Trophoblast cell (in vitro differentiated cells and primary cell): ENCODE measurements at regions not wholly inside any gene's neighbourhood (a gene's known extent, or its start where the extent isn't known, plus 50 kb on each side); places are given as distances from the start of the nearest gene placed in this dataset.

Source experiments
- DNase-seq, 2 donors: peaks; one replicate each; pipeline ENCODE4 v3.0.0-alpha.2; 2016
- H2AFZ ChIP-seq: 2 replicates; pipeline ENCODE4 v1.6.1; 2013; ENCODE audit warnings: low read length, moderate library complexity, mild to moderate bottlenecking; ENCODE audit not compliant: insufficient read depth, poor library complexity
- H2AK5ac ChIP-seq: 2 replicates; pipeline ENCODE4 v1.6.1; 2013; ENCODE audit warnings: mild to moderate bottlenecking, low read length
- H2BK120ac ChIP-seq: 2 replicates; pipeline ENCODE4 v1.6.1; 2013; ENCODE audit warnings: low read length, mild to moderate bottlenecking, moderate library complexity; ENCODE audit not compliant: insufficient read depth, poor library complexity
- H2BK12ac ChIP-seq: 2 replicates; pipeline ENCODE4 v1.6.1; 2013; ENCODE audit warnings: mild to moderate bottlenecking, low read length, moderate library complexity
- H2BK5ac ChIP-seq: 2 replicates; pipeline ENCODE4 v1.6.1; 2013; ENCODE audit warnings: low read length, low read depth, moderate library complexity, mild to moderate bottlenecking; ENCODE audit not compliant: poor library complexity
- H3K14ac ChIP-seq: 2 replicates; pipeline ENCODE4 v1.6.1; 2013; ENCODE audit warnings: mild to moderate bottlenecking, low read length
- H3K18ac ChIP-seq: 2 replicates; pipeline ENCODE4 v1.6.1; 2013; ENCODE audit warnings: mild to moderate bottlenecking, low read length
- H3K23ac ChIP-seq: 2 replicates; pipeline ENCODE4 v1.6.1; 2013; ENCODE audit warnings: low read length
- H3K27ac ChIP-seq: 2 replicates; pipeline ENCODE4 v1.5.1; 2013; ENCODE audit warnings: low read depth, mild to moderate bottlenecking, inconsistent platforms, low read length, moderate library complexity
- H3K27me3 ChIP-seq: 2 replicates; pipeline ENCODE4 v1.6.1; 2013; ENCODE audit warnings: inconsistent platforms, mild to moderate bottlenecking, low read length, moderate library complexity; ENCODE audit not compliant: insufficient read depth
- H3K36me3 ChIP-seq, 2 experiments: 1 replicate in 1 of 2; 2 replicates in 1 of 2; pipeline ENCODE4 v1.6.1; 2013; ENCODE audit warnings: low read length in 2 of 2, mild to moderate bottlenecking in 2 of 2, moderate library complexity in 1 of 2; ENCODE audit not compliant: insufficient read depth in 2 of 2, control insufficient read depth in 1 of 2
- H3K4ac ChIP-seq: 2 replicates; pipeline ENCODE4 v1.6.1; 2013; ENCODE audit warnings: low read depth, mild to moderate bottlenecking, low read length, moderate library complexity
- H3K4me1 ChIP-seq, 2 experiments: 1 replicate in 1 of 2; 2 replicates in 1 of 2; pipeline ENCODE4 v1.6.1; 2013; ENCODE audit warnings: low read length in 2 of 2, mild to moderate bottlenecking in 2 of 2, moderate library complexity in 1 of 2; ENCODE audit not compliant: insufficient read depth in 2 of 2, control insufficient read depth in 1 of 2
- H3K4me2 ChIP-seq: 2 replicates; pipeline ENCODE4 v1.6.1; 2013; ENCODE audit warnings: inconsistent platforms, mild to moderate bottlenecking, low read length, moderate library complexity
- H3K4me3 ChIP-seq: 2 replicates; pipeline ENCODE4 v1.5.1; 2013; ENCODE audit warnings: mild to moderate bottlenecking, low read depth, low read length, inconsistent platforms
- H3K79me1 ChIP-seq: one replicate; pipeline ENCODE4 v1.6.1; 2013; ENCODE audit warnings: low read length
- H3K79me2 ChIP-seq: 2 replicates; pipeline ENCODE4 v1.6.1; 2013; ENCODE audit warnings: low read length, mild to moderate bottlenecking; ENCODE audit not compliant: control insufficient read depth, insufficient read depth, poor library complexity
- H3K9ac ChIP-seq: 2 replicates; pipeline ENCODE4 v1.6.1; 2013; ENCODE audit warnings: mild to moderate bottlenecking, low read length
- H3K9me3 ChIP-seq: 2 replicates; pipeline ENCODE4 v1.6.1; 2013; ENCODE audit warnings: low read depth, mild to moderate bottlenecking, control low read depth, inconsistent platforms, low read length; ENCODE audit not compliant: insufficient read depth
- H4K12ac ChIP-seq: 2 replicates; pipeline ENCODE4 v1.6.1; 2013; ENCODE audit warnings: low read depth, mild to moderate bottlenecking, low read length, moderate library complexity
- H4K8ac ChIP-seq: 2 replicates; pipeline ENCODE4 v1.6.1; 2013; ENCODE audit warnings: low read depth, mild to moderate bottlenecking, low read length, moderate library complexity
- H4K91ac ChIP-seq: one replicate; pipeline ENCODE4 v1.6.1; 2013; ENCODE audit warnings: low read depth, mild to moderate bottlenecking, low read length, moderate library complexity
- WGBS: extraction: QIAGEN DNeasy Blood & Tissue Kit; methylation state at CpG from one replicate; pipeline ENCODE4 v1.1.7; 2013; ENCODE audit warnings: missing lambda C conversion rate; ENCODE audit not compliant: insufficient read length, insufficient coverage; ENCODE audit errors: extremely low coverage; 5-methylcytosine and 5-hydroxymethylcytosine counted together

DNA sequence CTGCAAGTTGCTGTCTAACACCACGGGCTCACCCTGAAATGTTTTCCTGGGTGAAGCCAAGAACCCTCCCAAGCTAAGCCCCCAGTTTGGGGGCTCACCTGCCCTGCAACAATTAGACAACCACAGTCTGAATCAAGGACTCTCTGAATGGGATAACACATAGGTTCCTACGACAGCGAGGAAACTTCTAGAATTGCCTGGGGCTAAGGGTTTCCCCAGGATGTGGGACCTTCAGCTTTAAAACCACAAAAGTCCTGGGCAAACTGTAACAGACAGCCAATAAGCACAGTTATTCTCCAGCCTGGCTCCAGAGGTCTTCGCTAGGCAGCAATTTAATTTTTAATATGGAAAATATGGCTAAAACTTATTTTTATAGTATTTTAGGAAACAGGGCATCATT, 162.6 kb downstream of the PRKX start:
- H3K79me1 ChIP-seq = no peaks in the 10 kb centered on the region
- H3K9ac ChIP-seq = no peak overlapping the region
- no peak overlapping the region for H3K4ac ChIP-seq
- H4K8ac ChIP-seq = no peak overlapping the region
- no peak overlapping the region for H3K4me3 ChIP-seq
- H3K18ac ChIP-seq = no peak overlapping the region
- no peaks in the 10 kb centered on the region for H3K79me2 ChIP-seq
- no peak overlapping the region for H4K91ac ChIP-seq
- H3K9me3 ChIP-seq = no peaks in the 10 kb centered on the region
- H2BK5ac ChIP-seq = no peak overlapping the region
- no peak overlapping the region for H2AFZ ChIP-seq
- no peak for DNase-seq
- no peak overlapping the region for H4K12ac ChIP-seq
- no peaks in the 10 kb centered on the region for H3K27me3 ChIP-seq
- no peaks in the 10 kb centered on the region for H3K36me3 ChIP-seq
- WGBS = no CpG with 5 or more reads among the region's 4 CpGs
- no peak overlapping the region for H3K4me2 ChIP-seq
- no peak overlapping the region for H3K14ac ChIP-seq
- no peak overlapping the region for H3K23ac ChIP-seq
- H2BK12ac ChIP-seq = no peak overlapping the region
- H2AK5ac ChIP-seq = no peak overlapping the region
- no peaks in the 10 kb centered on the region for H3K4me1 ChIP-seq
- H3K27ac ChIP-seq = no peak overlapping the region
- H2BK120ac ChIP-seq = no peak overlapping the region

DNA sequence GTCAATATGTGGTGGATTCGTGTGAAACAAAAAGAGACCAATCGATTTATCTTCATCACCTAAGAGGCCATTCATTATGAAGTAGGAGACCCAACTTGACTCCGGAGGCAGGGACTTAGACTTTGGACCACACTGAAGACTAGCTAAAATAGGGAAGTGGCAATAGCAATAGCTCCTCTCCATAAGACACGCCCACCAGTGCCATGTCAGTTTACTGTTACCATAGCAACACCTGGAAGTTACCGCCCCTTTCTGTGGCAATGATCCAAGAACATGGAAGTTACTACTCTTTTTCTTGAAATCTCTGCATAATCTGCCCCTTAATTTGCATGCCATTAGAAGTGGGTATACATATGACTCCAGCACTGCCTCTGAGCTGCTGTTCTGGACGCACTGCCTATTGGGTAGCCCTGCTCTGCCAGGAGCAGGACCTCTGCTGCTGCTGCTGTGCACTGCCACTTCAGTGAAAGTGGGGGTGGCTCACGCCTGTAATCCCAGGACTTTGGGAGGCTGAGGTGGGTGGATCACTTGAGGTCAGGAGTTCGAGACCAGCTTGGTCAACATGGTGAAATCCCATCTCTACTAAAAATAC, 163.2 kb downstream of the PRKX start:
- DNase-seq = no peak
- H4K8ac ChIP-seq = no peak overlapping the region

DNA sequence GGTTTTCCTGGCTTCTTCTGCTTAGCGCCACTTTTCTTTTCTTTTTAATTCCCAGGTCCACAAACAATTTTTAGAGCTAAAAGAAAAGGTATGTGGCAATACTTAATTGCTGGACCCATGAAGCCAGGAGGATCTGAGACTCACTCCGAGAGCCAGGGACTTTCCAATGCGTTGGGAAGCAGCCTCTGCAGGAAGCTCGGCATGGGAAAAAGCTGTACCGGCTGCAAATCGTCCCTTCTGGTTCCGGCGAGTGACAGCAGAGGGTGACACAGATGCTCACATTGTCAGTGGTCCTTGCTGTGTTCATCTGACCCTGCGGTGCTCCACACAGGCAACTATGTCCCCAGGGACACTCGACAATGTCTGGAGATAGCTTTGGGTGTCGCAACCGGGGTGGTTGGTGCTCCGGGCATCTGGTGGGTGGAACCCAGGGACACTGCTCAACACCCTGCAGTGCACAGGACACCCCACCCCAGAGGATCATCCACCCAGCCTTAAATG, 164.0 kb downstream of the PRKX start:
- no peaks in the 10 kb centered on the region for H3K79me2 ChIP-seq
- no peaks in the 10 kb centered on the region for H3K79me1 ChIP-seq
- no peaks in the 10 kb centered on the region for H3K9me3 ChIP-seq
- H4K12ac ChIP-seq = no peak overlapping the region
- no peak overlapping the region for H3K4me3 ChIP-seq
- H2BK5ac ChIP-seq = no peak overlapping the region
- no peak overlapping the region for H4K91ac ChIP-seq
- H2AK5ac ChIP-seq = no peak overlapping the region
- H2BK12ac ChIP-seq = no peak overlapping the region
- H3K14ac ChIP-seq = no peak overlapping the region
- no peak overlapping the region for H3K18ac ChIP-seq
- no peak overlapping the region for H2AFZ ChIP-seq
- H3K23ac ChIP-seq = no peak overlapping the region
- no peaks in the 10 kb centered on the region for H3K27me3 ChIP-seq
- no peak for DNase-seq
- no peak overlapping the region for H4K8ac ChIP-seq
- no peaks in the 10 kb centered on the region for H3K4me1 ChIP-seq
- H3K36me3 ChIP-seq = no peaks in the 10 kb centered on the region
- no peak overlapping the region for H2BK120ac ChIP-seq
- no CpG with 5 or more reads among the region's 13 CpGs for WGBS
- H3K4me2 ChIP-seq = no peak overlapping the region
- no peak overlapping the region for H3K4ac ChIP-seq
- no peak overlapping the region for H3K27ac ChIP-seq
- no peak overlapping the region for H3K9ac ChIP-seq

More for the DNA sequence above, 163.2 kb downstream of the PRKX start:
- Histone ChIP-seq H2AK5ac (no peak overlapping the region), H2BK120ac (no peak overlapping the region), H3K4me3 (no peak overlapping the region), H4K91ac (no peak overlapping the region), H3K79me2 (no peaks in the 10 kb centered on the region), H3K14ac (no peak overlapping the region), H2BK12ac (no peak overlapping the region), H3K27ac (no peak overlapping the region), H4K12ac (no peak overlapping the region), H3K9me3 (no peaks in the 10 kb centered on the region), H3K27me3 (no peaks in the 10 kb centered on the region), H3K18ac (no peak overlapping the region), H3K23ac (no peak overlapping the region), H3K36me3 (no peaks in the 10 kb centered on the region), H3K9ac (no peak overlapping the region), H3K4ac (no peak overlapping the region), H3K79me1 (no peaks in the 10 kb centered on the region), H2AFZ (no peak overlapping the region), H3K4me2 (no peak overlapping the region), H2BK5ac (no peak overlapping the region), H3K4me1 (no peaks in the 10 kb centered on the region)
- WGBS = no CpG with 5 or more reads among the region's 8 CpGs

DNA sequence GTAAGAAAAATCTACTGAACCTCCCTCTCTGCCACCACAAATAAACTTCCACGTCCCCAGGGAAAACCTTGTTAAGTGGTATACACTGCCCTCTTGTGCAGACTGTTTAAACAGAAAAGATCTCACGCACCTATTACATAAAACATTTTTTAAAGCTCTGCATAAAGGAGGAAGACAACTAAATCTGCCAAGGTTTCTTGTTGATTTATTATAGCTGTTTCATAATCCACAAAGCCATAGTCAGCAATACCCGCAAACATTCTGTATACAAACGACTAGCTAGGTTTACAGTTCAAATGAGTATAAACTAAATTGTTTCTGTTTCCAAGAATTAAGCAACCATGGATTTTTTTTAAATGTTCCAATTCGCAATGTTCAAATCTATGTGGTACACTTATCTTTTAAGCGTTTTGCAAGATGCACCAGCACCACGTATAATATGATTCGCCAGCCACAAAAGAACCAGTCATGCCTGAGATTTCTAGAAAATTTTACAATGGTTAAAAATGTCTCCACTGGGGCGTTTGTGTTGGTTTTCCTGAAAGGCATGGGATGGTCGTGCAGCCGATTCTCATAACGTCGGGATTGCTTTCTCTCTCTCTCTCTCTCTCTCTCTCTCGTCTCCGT, 164.6 kb downstream of the PRKX start:
- H2BK5ac ChIP-seq = no peak overlapping the region
- no CpG with 5 or more reads among the region's 15 CpGs for WGBS
- no peak overlapping the region for H3K18ac ChIP-seq
- H2BK120ac ChIP-seq = no peak overlapping the region
- no peaks in the 10 kb centered on the region for H3K27me3 ChIP-seq
- no peaks in the 10 kb centered on the region for H3K4me1 ChIP-seq
- no peak overlapping the region for H3K4me3 ChIP-seq
- no peaks in the 10 kb centered on the region for H3K79me2 ChIP-seq
- H2AK5ac ChIP-seq = no peak overlapping the region
- no peak overlapping the region for H3K4ac ChIP-seq
- H3K23ac ChIP-seq = no peak overlapping the region
- no peak overlapping the region for H2BK12ac ChIP-seq
- no peak overlapping the region for H2AFZ ChIP-seq
- no peak overlapping the region for H3K27ac ChIP-seq
- no peak overlapping the region for H3K14ac ChIP-seq
- no peak overlapping the region for H4K8ac ChIP-seq
- no peaks in the 10 kb centered on the region for H3K9me3 ChIP-seq
- H4K12ac ChIP-seq = no peak overlapping the region
- H3K4me2 ChIP-seq = no peak overlapping the region
- H3K9ac ChIP-seq = no peak overlapping the region
- H4K91ac ChIP-seq = no peak overlapping the region
- H3K36me3 ChIP-seq = no peaks in the 10 kb centered on the region
- no peaks in the 10 kb centered on the region for H3K79me1 ChIP-seq
- DNase-seq = peak in 1 of 2 donors; percentile 23
